Liver (tissue), 8 donors: ENCODE measurements at regions not wholly inside any gene's neighbourhood (a gene's known extent, or its start where the extent isn't known, plus 50 kb on each side); places are given as distances from the start of the nearest gene placed in this dataset.

Experiments
- DNase-seq: peaks from one replicate; pipeline ENCODE4 v3.0.0-alpha.2; 2017; ENCODE audit warnings: low spot score
- H3K27ac ChIP-seq, 2 donors: one replicate each; pipeline ENCODE4 v1.7.0; 2013; ENCODE audit warnings: inconsistent platforms in 2 of 2, low read length in 2 of 2, control low read depth in 1 of 2, low read depth in 1 of 2, mild to moderate bottlenecking in 1 of 2
- H3K27me3 ChIP-seq, 4 donors: one replicate each; pipeline versions ENCODE4 v1.6.1 to v1.7.0; 2013; ENCODE audit warnings: low read length in 3 of 4, inconsistent platforms in 1 of 4, mild to moderate bottlenecking in 1 of 4, moderate library complexity in 1 of 4; ENCODE audit not compliant: control insufficient read depth in 4 of 4, insufficient read depth in 4 of 4
- H3K36me3 ChIP-seq, 4 donors: one replicate each; pipeline versions ENCODE4 v1.6.1 to v1.7.0; 2013; ENCODE audit warnings: low read length in 3 of 4, mild to moderate bottlenecking in 3 of 4, low read depth in 1 of 4, moderate library complexity in 1 of 4; ENCODE audit not compliant: control insufficient read depth in 4 of 4, insufficient read depth in 3 of 4
- H3K4me1 ChIP-seq, 4 donors: one replicate each; pipeline versions ENCODE4 v1.6.1 to v1.7.0; 2013; ENCODE audit warnings: low read length in 3 of 4, mild to moderate bottlenecking in 3 of 4, moderate library complexity in 1 of 4; ENCODE audit not compliant: control insufficient read depth in 4 of 4, insufficient read depth in 4 of 4
- H3K4me3 ChIP-seq, 3 donors: one replicate each; pipeline versions ENCODE4 v1.6.1 to v1.7.0; 2013; ENCODE audit warnings: low read length in 3 of 3, control low read depth in 1 of 3, low read depth in 1 of 3, mild to moderate bottlenecking in 1 of 3
- H3K9ac ChIP-seq, 2 donors: one replicate each; pipeline ENCODE4 v1.7.0; 2013; ENCODE audit warnings: low read length in 2 of 2, mild to moderate bottlenecking in 2 of 2, moderate library complexity in 2 of 2, control low read depth in 1 of 2, low read depth in 1 of 2
- H3K9me3 ChIP-seq, 4 donors: one replicate each; pipeline versions ENCODE4 v1.6.1 to v1.7.0; 2013; ENCODE audit warnings: low read length in 3 of 4; ENCODE audit not compliant: control insufficient read depth in 4 of 4
- ATF3 ChIP-seq: IDR thresholded peaks from 2 replicates; pipeline ENCODE4 v1.6.1; 2016; ENCODE audit warnings: antibody characterized with exemption
- CTCF ChIP-seq: fragments of 150-350 bp; IDR thresholded peaks from 2 replicates; pipeline ENCODE4 v1.5.1; 2017; ENCODE audit warnings: improper control_type of control experiment, low read depth, low read length; ENCODE audit not compliant: missing input control
- EGR1 ChIP-seq, 2 donors: IDR thresholded peaks; 2 replicates each; pipeline ENCODE4 v1.6.1; 2016 to 2018; ENCODE audit warnings: antibody characterized with exemption in 2 of 2, low read depth in 2 of 2
- FOXA1 ChIP-seq: IDR thresholded peaks from 2 replicates; pipeline ENCODE4 v1.6.1; 2016; ENCODE audit warnings: antibody characterized with exemption
- FOXA2 ChIP-seq: IDR thresholded peaks from 2 replicates; pipeline ENCODE4 v1.6.1; 2016; ENCODE audit warnings: antibody characterized with exemption
- GABPA ChIP-seq, 2 donors: IDR thresholded peaks in 1 of 2; conservative IDR thresholded peaks in 1 of 2; 2 replicates each; pipeline ENCODE4 v1.6.1; 2016; ENCODE audit warnings: antibody characterized with exemption in 2 of 2, mild to moderate bottlenecking in 1 of 2, moderate library complexity in 1 of 2
- HNF4A ChIP-seq, 2 donors: conservative IDR thresholded peaks; 2 replicates each; pipeline ENCODE4 v1.6.1; 2016; ENCODE audit warnings: antibody characterized with exemption in 2 of 2, mild to moderate bottlenecking in 2 of 2
- HNF4G ChIP-seq: IDR thresholded peaks from 2 replicates; pipeline ENCODE4 v1.6.1; 2016; ENCODE audit warnings: antibody characterized with exemption
- JUND ChIP-seq, 2 donors: IDR thresholded peaks; 2 replicates each; pipeline ENCODE4 v1.6.1; 2016; ENCODE audit warnings: antibody characterized with exemption in 2 of 2
- MAX ChIP-seq: IDR thresholded peaks from 2 replicates; pipeline ENCODE4 v1.6.1; 2016; ENCODE audit warnings: antibody characterized with exemption
- NR2F2 ChIP-seq: IDR thresholded peaks from 2 replicates; pipeline ENCODE4 v1.6.1; 2016; ENCODE audit warnings: antibody characterized with exemption
- RAD21 ChIP-seq, 2 donors: IDR thresholded peaks; 2 replicates each; pipeline ENCODE4 v1.6.1; 2016; ENCODE audit warnings: antibody characterized with exemption in 2 of 2, mild to moderate bottlenecking in 2 of 2
- REST ChIP-seq: IDR thresholded peaks from 2 replicates; pipeline ENCODE4 v1.6.1; 2016; ENCODE audit warnings: antibody characterized with exemption, mild to moderate bottlenecking
- RXRA ChIP-seq, 2 donors: IDR thresholded peaks; 2 replicates each; pipeline ENCODE4 v1.6.1; 2017 to 2018; ENCODE audit warnings: antibody characterized with exemption in 2 of 2, mild to moderate bottlenecking in 1 of 2
- SP1 ChIP-seq: IDR thresholded peaks from 2 replicates; pipeline ENCODE4 v1.6.1; 2018; ENCODE audit warnings: antibody characterized with exemption, mild to moderate bottlenecking
- TAF1 ChIP-seq: conservative IDR thresholded peaks from 2 replicates; pipeline ENCODE4 v1.6.1; 2016; ENCODE audit warnings: antibody characterized with exemption, mild to moderate bottlenecking
- YY1 ChIP-seq: IDR thresholded peaks from 2 replicates; pipeline ENCODE4 v1.6.1; 2016; ENCODE audit warnings: antibody characterized with exemption, mild to moderate bottlenecking
- ZBTB33 ChIP-seq: IDR thresholded peaks from 2 replicates; pipeline ENCODE4 v1.6.1; 2016; ENCODE audit warnings: antibody characterized with exemption
- WGBS: extraction: QIAGEN DNeasy Blood & Tissue Kit; methylation state at CpG from one replicate; pipeline ENCODE4 v1.1.7; 2013; 5-methylcytosine and 5-hydroxymethylcytosine counted together
- donor health status: healthy.
- donor health status: healthy.
- donor health status: healthy.
- donor health status: healthy.
- donor health status: healthy.

- DNase-seq: no peak
- Histone ChIP-seq H3K27ac (no peak overlapping the region), H3K4me3 (no peak overlapping the region), H3K4me1 (no peaks in the 10 kb centered on the region), H3K9me3 (no peaks in the 10 kb centered on the region), H3K9ac (no peak overlapping the region), H3K27me3 (no peaks in the 10 kb centered on the region), H3K36me3 (no peaks in the 10 kb centered on the region)
- WGBS: 89% methylated on average over 2 of the region's 2 CpGs
- no peak for TF ChIP-seq RXRA (IDR thresholded peaks at IDR 0.05)
- TF ChIP-seq ATF3: no peak
- TF ChIP-seq JUND (IDR thresholded peaks at IDR 0.05): no peak
- no peak for TF ChIP-seq ZBTB33
- no peak for TF ChIP-seq REST
- TF ChIP-seq SP1: no peak
- no peak for TF ChIP-seq MAX
- no peak for TF ChIP-seq RAD21 (IDR thresholded peaks at IDR 0.05)
- no peak for TF ChIP-seq HNF4A (conservative IDR thresholded peaks at IDR 0.05)
- TF ChIP-seq GABPA (IDR thresholded peaks at IDR 0.05 in 1 of 2, conservative IDR thresholded peaks at IDR 0.05 in 1 of 2): no peak
- TF ChIP-seq HNF4G: no peak
- no peak for TF ChIP-seq FOXA1
- no peak for TF ChIP-seq NR2F2
- TF ChIP-seq TAF1: no peak
- TF ChIP-seq YY1: no peak
- no peak for TF ChIP-seq CTCF
Observed at GRCh38 chr10:85012305-85012704, 683.9 kb downstream of the CCSER2 start.

- Histone ChIP-seq H3K9ac (no peak overlapping the region), H3K4me1 (no peaks in the 10 kb centered on the region), H3K27ac (no peak overlapping the region), H3K9me3 (peaks cover 0 to 2% (median under 1%) of the 10 kb centered on the region in 4 donors), H3K36me3 (no peaks in the 10 kb centered on the region), H3K27me3 (no peaks in the 10 kb centered on the region), H3K4me3 (no peak overlapping the region)
- TF ChIP-seq SP1: no peak
- TF ChIP-seq JUND (IDR thresholded peaks at IDR 0.05): no peak
- no peak for TF ChIP-seq NR2F2
- TF ChIP-seq HNF4G: no peak
- TF ChIP-seq HNF4A (conservative IDR thresholded peaks at IDR 0.05): no peak
- TF ChIP-seq YY1: no peak
- TF ChIP-seq ZBTB33: no peak
- TF ChIP-seq RAD21 (IDR thresholded peaks at IDR 0.05): no peak
- no peak for TF ChIP-seq FOXA2
- TF ChIP-seq EGR1 (IDR thresholded peaks at IDR 0.05; ENCODE audit: low read depth in 2 of 2): no peak
- no peak for TF ChIP-seq ATF3
- DNase-seq: no peak
Observed at GRCh38 chr10:85026878-85027467, 698.6 kb downstream of the CCSER2 start.
